ENCODE measurements at regions not wholly inside any gene's neighbourhood (a gene's known extent, or its start where the extent isn't known, plus 50 kb on each side); places are given as distances from the start of the nearest gene placed in this dataset.

- Histone ChIP-seq H4K91ac (ENCODE audit: insufficient read length, low read depth, low read length) (no peak overlapping the region), H2BK120ac (ENCODE audit: low read depth, low read length, poor library complexity, severe bottlenecking) (no peak overlapping the region), H3K79me2 (ENCODE audit: insufficient read depth, low read length) (no peaks in the 10 kb centered on the region), H2BK12ac (ENCODE audit: insufficient read length, low read depth, low read length) (no peak overlapping the region), H4K5ac (ENCODE audit: insufficient read length, low read depth, low read length) (no peak overlapping the region), H3K27ac (ENCODE audit: insufficient read length, low read depth, low read length) (no peak overlapping the region), H2BK5ac (ENCODE audit: insufficient read length, low read length) (no peak overlapping the region), H3K9me3 (ENCODE audit: control insufficient read depth, low read depth, low read length) (no peaks in the 10 kb centered on the region), H2BK20ac (ENCODE audit: low read depth, low read length, poor library complexity, severe bottlenecking) (no peak overlapping the region), H3K14ac (ENCODE audit: insufficient read depth, low read length) (no peak overlapping the region), H2AFZ (ENCODE audit: low read length) (no peak overlapping the region), H4K8ac (replicated peaks; ENCODE audit: insufficient read length, low read depth, low read length) (no peak overlapping the region), H3K79me1 (ENCODE audit: insufficient read depth, low read depth, low read length, poor library complexity, severe bottlenecking) (no peaks in the 10 kb centered on the region), H3T11ph (ENCODE audit: low read length) (no peak overlapping the region), H2BK15ac (ENCODE audit: low read depth, low read length) (no peak overlapping the region), H3K23me2 (ENCODE audit: insufficient read length, low read depth, low read length, poor library complexity, severe bottlenecking) (no peaks in the 10 kb centered on the region), H3K4me1 (ENCODE audit: insufficient read depth, low read length) (no peaks in the 10 kb centered on the region; the same call in 1 of the 2 replicates), H3K9ac (ENCODE audit: extremely low read depth, insufficient read length, low read length) (no peak overlapping the region), H3K4ac (ENCODE audit: low read depth, low read length) (no peak overlapping the region), H3K4me2 (ENCODE audit: insufficient read depth, insufficient read length, low read length) (no peak overlapping the region), H3K27me3 (ENCODE audit: insufficient read depth, low read length) (no peaks in the 10 kb centered on the region), H3K23ac (ENCODE audit: insufficient read length, low read depth, low read length) (no peak overlapping the region), H3K18ac (ENCODE audit: insufficient read length, low read depth, low read length) (no peak overlapping the region), H2AK5ac (ENCODE audit: insufficient read length, low read length) (no peak overlapping the region), H3K56ac (ENCODE audit: insufficient read length, low read depth, low read length) (no peak overlapping the region), H4K20me1 (ENCODE audit: control insufficient read depth, insufficient read depth, insufficient read length) (no peaks in the 10 kb centered on the region)
- H3K4me3 Mint-ChIP-seq, result no peak overlapping the region; a peak in 1 of 5 replicates
- no CpG with 5 or more reads among the region's 10 CpGs for WGBS (ENCODE audit: extremely low coverage, insufficient read length, low lambda C conversion rate)
- no peaks in the 10 kb centered on the region; a peak in 1 of 5 replicates for H3K9me3 Mint-ChIP-seq
- peaks cover 24 to 27% of the 10 kb centered on the region in 2 experiments for H3K4me1 Mint-ChIP-seq
- H3K27me3 Mint-ChIP-seq (ENCODE audit: low read depth), result no peaks in the 10 kb centered on the region
- no peak for DNase-seq
- peaks cover 4 to 78% (median 67%) of the 10 kb centered on the region in 3 experiments; a peak in 6 of 7 replicates for H3K36me3 Mint-ChIP-seq (ENCODE audit: insufficient read depth in 1 of 3, low read depth in 3 of 3)
- TF ChIP-seq, protein P1, sequence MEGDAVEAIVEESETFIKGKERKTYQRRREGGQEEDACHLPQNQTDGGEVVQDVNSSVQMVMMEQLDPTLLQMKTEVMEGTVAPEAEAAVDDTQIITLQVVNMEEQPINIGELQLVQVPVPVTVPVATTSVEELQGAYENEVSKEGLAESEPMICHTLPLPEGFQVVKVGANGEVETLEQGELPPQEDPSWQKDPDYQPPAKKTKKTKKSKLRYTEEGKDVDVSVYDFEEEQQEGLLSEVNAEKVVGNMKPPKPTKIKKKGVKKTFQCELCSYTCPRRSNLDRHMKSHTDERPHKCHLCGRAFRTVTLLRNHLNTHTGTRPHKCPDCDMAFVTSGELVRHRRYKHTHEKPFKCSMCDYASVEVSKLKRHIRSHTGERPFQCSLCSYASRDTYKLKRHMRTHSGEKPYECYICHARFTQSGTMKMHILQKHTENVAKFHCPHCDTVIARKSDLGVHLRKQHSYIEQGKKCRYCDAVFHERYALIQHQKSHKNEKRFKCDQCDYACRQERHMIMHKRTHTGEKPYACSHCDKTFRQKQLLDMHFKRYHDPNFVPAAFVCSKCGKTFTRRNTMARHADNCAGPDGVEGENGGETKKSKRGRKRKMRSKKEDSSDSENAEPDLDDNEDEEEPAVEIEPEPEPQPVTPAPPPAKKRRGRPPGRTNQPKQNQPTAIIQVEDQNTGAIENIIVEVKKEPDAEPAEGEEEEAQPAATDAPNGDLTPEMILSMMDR (conservative IDR thresholded peaks at IDR 0.05), result no peak
- peak overlapping the region in 1 of 3 experiments; percentile 86; a peak in 2 of 7 replicates for H3K27ac Mint-ChIP-seq
Observed at GRCh38 chr1:232179896-232180778, 449.8 kb downstream of the SIPA1L2 start.
